Gastroesophageal sphincter (tissue), 4 donors: ENCODE measurements at regions not wholly inside any gene's neighbourhood (a gene's known extent, or its start where the extent isn't known, plus 50 kb on each side); places are given as distances from the start of the nearest gene placed in this dataset.

Experiments used
- ATAC-seq: fragments of 150-250 bp; one replicate; pipeline ENCODE4 v1.9.1; 2016; ENCODE audit warnings: mild to moderate bottlenecking, moderate library complexity
- H3K27ac ChIP-seq, 4 donors: fragments of 200-600 bp; sonication (generic) in 3 of 4; 1 replicate in 3 of 4; 2 replicates in 1 of 4; pipeline ENCODE4 v1.5.1; 2016 to 2019
- H3K27me3 ChIP-seq: fragments of 200-600 bp; sonication (generic); one replicate; pipeline ENCODE4 v1.5.1; 2019
- H3K36me3 ChIP-seq, 2 donors: fragments of 200-600 bp; sonication (generic); one replicate each; pipeline ENCODE4 v1.5.1; 2019; ENCODE audit warnings: control low read depth in 1 of 2
- H3K4me1 ChIP-seq, 3 donors: fragments of 200-600 bp; sonication (generic); 1 replicate in 2 of 3; 2 replicates in 1 of 3; pipeline ENCODE4 v1.5.1; 2016 to 2019; ENCODE audit warnings: control low read depth in 2 of 3
- H3K4me3 ChIP-seq, 2 donors: fragments of 200-600 bp; sonication (generic); one replicate each; pipeline ENCODE4 v1.5.1; 2019; ENCODE audit warnings: mild to moderate bottlenecking in 1 of 2, moderate library complexity in 1 of 2
- H3K9me3 ChIP-seq, 3 donors: fragments of 200-600 bp; sonication (generic); one replicate each; pipeline ENCODE4 v1.5.1; 2017 to 2019; ENCODE audit warnings: control low read depth in 2 of 3
- CTCF ChIP-seq, 4 experiments: fragments of 200-600 bp in 2 of 4; fragments of 450-650 bp in 2 of 4; sonication (generic) in 1 of 4; IDR thresholded peaks; one replicate each; pipeline ENCODE4 v1.5.1; 2017 to 2019; ENCODE audit warnings: antibody characterized with exemption in 4 of 4, mild to moderate bottlenecking in 2 of 4, moderate library complexity in 2 of 4
- EP300 ChIP-seq: sonication (generic); formaldehyde crosslinking; IDR thresholded peaks from one replicate; pipeline ENCODE4 v1.6.1; 2017; ENCODE audit warnings: antibody characterized with exemption, mild to moderate bottlenecking
- POLR2A ChIP-seq, 2 donors: fragments of 450-650 bp; IDR thresholded peaks; one replicate each; pipeline ENCODE4 v1.6.1; 2017; ENCODE audit warnings: antibody characterized with exemption in 2 of 2, mild to moderate bottlenecking in 2 of 2, moderate library complexity in 1 of 2
- POLR2AphosphoS5 ChIP-seq: sonication (generic); formaldehyde crosslinking; IDR thresholded peaks from one replicate; pipeline ENCODE4 v1.6.1; 2017; ENCODE audit warnings: antibody characterized with exemption
- WGBS, 2 donors: methylation state at CpG; one replicate each; pipeline ENCODE4 v1.1.5; 2018; ENCODE audit warnings: low coverage in 1 of 2; 5-methylcytosine and 5-hydroxymethylcytosine counted together

DNA sequence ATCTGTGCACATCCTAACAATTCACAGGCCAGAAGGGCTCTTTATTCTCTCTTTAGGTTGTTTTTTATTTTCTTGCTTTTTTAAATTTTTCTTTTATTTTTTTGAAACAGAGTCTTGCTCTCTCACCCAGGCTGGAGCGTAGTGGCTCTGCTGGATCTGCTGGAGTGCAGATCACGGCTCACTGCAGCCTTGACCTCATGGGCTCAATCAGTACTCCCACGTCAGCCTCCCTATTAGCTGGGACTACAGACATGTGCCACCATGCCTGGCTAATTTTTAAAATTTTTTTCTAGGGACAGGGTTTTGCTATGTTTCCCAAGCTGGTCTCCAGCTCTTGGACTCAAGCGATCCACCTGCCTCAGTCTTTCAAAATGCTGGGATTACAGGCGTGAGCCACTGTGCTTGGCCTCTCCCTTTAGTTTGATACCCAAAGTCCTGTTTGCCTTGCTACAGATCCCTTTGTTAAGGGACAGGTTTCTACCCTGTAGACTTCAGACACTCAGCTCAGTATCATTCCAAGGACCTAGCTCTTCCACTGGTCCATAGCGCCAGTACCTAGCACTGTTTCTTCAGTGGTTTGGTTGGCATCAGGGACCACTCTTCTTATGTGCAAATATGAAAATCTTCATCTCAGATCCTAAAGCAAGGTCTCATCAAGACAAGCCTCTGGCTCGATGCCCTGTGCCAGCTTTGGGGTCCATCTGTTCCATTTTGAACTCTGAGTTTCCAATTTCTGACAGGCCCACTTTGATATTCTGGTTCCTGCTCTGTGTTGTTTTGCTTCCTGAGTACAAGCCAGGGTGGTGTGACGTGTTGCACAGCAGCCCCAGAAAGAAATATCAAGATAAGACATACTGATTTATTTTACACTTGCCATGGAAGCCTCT lies 211.7 kb downstream of the FAT3 start:
- H3K9me3 ChIP-seq = no peaks in the 10 kb centered on the region
- no peaks in the 10 kb centered on the region for H3K36me3 ChIP-seq
- no peak for ATAC-seq
- peaks cover 0 to 7% (median 0%) of the 10 kb centered on the region in 3 donors for H3K4me1 ChIP-seq
- H3K27ac ChIP-seq = no peak overlapping the region
- TF ChIP-seq EP300 = no peak
- no peak for TF ChIP-seq POLR2AphosphoS5
- no peak for TF ChIP-seq CTCF (IDR thresholded peaks at IDR 0.05)
- no peak for TF ChIP-seq POLR2A (IDR thresholded peaks at IDR 0.05)
- WGBS, 2 donors = 84 to 96% methylated on average over 4 to 8 of the region's 8 CpGs
- H3K4me3 ChIP-seq = no peak overlapping the region
- H3K27me3 ChIP-seq = no peaks in the 10 kb centered on the region

DNA sequence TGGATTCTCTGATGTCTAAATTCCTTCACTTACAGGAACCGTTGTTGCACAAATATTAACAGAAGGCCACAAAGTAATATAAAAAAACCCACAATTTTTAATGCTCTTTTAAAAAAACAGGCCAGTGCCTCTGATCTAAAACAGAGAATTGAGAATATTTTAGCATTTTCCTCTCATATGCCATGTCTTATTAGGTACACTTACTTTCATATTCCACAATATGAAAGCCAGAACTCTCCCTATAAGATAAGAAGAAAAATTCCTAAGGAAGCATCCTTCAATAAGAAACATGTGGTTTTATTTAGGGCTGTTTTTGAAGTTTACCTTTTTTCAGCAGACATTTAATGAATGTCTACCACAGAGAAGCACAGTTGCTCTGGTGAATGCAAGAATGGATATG lies 214.5 kb downstream of the FAT3 start:
- TF ChIP-seq POLR2AphosphoS5 = no peak
- TF ChIP-seq CTCF (IDR thresholded peaks at IDR 0.05) = no peak
- no peak for TF ChIP-seq POLR2A (IDR thresholded peaks at IDR 0.05)
- TF ChIP-seq EP300 = no peak
- WGBS, 2 donors = 56 to 75% methylated on average over 1 of the region's 1 CpG
- Histone ChIP-seq H3K9me3 (no peaks in the 10 kb centered on the region), H3K4me1 (peaks cover 0 to 27% (median 5%) of the 10 kb centered on the region in 3 donors), H3K27me3 (no peaks in the 10 kb centered on the region), H3K36me3 (no peaks in the 10 kb centered on the region), H3K27ac (no peak overlapping the region), H3K4me3 (no peak overlapping the region)
- no peak for ATAC-seq

DNA sequence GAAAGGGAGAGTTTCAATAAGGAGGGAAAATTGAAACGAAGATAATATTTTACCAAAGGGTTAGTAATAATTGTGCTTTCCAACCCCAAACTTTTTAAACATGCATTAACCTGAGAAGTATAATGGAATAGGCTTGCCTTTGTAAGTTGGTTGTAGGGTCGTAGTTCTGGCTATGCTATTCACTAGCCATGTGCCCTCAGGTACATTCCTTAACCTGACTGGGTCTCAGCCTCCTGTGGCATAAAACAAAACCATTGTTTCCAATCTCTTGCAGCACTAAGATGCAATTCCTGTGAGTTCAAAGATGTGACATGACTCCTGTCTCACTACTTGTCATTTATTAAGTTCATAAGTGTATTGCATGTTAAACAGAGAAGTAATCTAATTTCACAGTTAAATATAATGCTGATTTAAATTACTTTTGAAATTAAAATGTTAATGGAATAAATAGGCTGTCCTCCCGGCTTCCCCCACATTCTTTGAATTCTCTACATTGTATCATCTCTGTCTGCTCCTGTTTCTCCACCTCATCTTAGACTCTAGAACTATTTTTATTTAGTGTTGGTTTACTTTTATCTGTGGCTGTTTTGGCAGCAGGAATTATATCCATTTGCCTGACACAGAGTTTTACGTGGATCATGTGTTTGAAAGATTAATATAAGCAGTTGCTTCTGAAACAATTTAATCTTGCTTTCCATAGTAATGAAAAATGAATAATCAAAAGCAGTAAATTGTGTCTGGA lies 216.3 kb downstream of the FAT3 start:
- 62% methylated on average over 4 of the region's 4 CpGs for WGBS, 2 donors
- no peak for TF ChIP-seq CTCF (IDR thresholded peaks at IDR 0.05)
- TF ChIP-seq EP300 = no peak
- no peak for TF ChIP-seq POLR2A (IDR thresholded peaks at IDR 0.05)
- TF ChIP-seq POLR2AphosphoS5 = no peak
- H3K27ac ChIP-seq = no peak overlapping the region

DNA sequence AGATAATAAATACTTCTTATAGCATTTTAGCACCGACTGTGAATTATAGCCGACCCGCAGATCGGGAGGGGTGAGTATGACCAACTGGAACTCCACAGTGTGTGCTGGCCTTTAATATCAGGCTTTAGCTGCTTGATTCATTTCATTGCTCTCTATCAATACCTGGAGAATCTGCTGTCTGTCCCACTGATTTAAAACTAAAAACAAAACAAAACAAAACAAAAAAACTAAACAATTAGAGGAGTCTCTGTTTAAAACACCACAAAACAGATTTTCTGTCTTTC lies 216.8 kb downstream of the FAT3 start:
- no peaks in the 10 kb centered on the region for H3K36me3 ChIP-seq
- peaks cover 0 to 27% (median 5%) of the 10 kb centered on the region in 3 donors for H3K4me1 ChIP-seq
- H3K4me3 ChIP-seq = no peak overlapping the region
- no peak for TF ChIP-seq CTCF (IDR thresholded peaks at IDR 0.05)
- TF ChIP-seq EP300 = no peak
- TF ChIP-seq POLR2AphosphoS5 = no peak
- no peak for TF ChIP-seq POLR2A (IDR thresholded peaks at IDR 0.05)
- H3K9me3 ChIP-seq = no peaks in the 10 kb centered on the region
- ATAC-seq = no peak
- H3K27ac ChIP-seq = no peak overlapping the region
- 24 to 49% methylated on average over 4 of the region's 4 CpGs for WGBS, 2 donors
- H3K27me3 ChIP-seq = no peaks in the 10 kb centered on the region

More for the DNA sequence above, 216.3 kb downstream of the FAT3 start:
- no peak overlapping the region for H3K4me3 ChIP-seq
- no peaks in the 10 kb centered on the region for H3K27me3 ChIP-seq
- no peaks in the 10 kb centered on the region for H3K36me3 ChIP-seq
- no peaks in the 10 kb centered on the region for H3K9me3 ChIP-seq
- peaks cover 0 to 27% (median 5%) of the 10 kb centered on the region in 3 donors for H3K4me1 ChIP-seq
- no peak for ATAC-seq

GRCh38 chr11:92443199-92443598 lies 218.6 kb downstream of the FAT3 start:
- Histone ChIP-seq H3K36me3 (no peaks in the 10 kb centered on the region), H3K27ac (no peak overlapping the region), H3K4me3 (no peak overlapping the region), H3K9me3 (no peaks in the 10 kb centered on the region), H3K27me3 (no peaks in the 10 kb centered on the region), H3K4me1 (peaks cover 0 to 27% (median 5%) of the 10 kb centered on the region in 3 donors)
- WGBS, 2 donors = 26 to 27% methylated on average over 2 of the region's 2 CpGs
- no peak for ATAC-seq
- TF ChIP-seq POLR2A (IDR thresholded peaks at IDR 0.05) (no peak), POLR2AphosphoS5 (no peak), EP300 (no peak), CTCF (IDR thresholded peaks at IDR 0.05) (no peak)
